ENCODE measurements at regions not wholly inside any gene's neighbourhood (a gene's known extent, or its start where the extent isn't known, plus 50 kb on each side); places are given as distances from the start of the nearest gene placed in this dataset.

DNA sequence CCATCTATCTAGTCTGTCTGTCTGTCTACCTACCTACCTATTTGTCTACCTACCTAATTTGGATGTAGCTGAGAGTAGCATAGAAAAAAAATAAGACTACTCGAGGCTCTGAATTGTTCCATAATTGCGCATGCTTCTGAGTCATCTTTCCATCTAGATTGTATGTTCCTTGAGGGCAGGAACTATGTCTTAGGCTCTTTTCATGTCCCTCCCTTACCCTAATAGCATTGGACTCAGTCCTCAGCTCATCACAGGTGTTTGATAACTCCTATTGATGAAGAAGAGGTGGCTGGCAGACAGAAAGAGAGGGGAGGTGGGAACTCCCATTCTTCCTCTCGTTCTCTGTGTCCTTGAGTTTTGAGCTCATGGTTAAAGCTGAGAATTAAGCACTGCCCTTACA lies 263.7 kb downstream of the TTC6 start:
- TF ChIP-seq, protein P1, sequence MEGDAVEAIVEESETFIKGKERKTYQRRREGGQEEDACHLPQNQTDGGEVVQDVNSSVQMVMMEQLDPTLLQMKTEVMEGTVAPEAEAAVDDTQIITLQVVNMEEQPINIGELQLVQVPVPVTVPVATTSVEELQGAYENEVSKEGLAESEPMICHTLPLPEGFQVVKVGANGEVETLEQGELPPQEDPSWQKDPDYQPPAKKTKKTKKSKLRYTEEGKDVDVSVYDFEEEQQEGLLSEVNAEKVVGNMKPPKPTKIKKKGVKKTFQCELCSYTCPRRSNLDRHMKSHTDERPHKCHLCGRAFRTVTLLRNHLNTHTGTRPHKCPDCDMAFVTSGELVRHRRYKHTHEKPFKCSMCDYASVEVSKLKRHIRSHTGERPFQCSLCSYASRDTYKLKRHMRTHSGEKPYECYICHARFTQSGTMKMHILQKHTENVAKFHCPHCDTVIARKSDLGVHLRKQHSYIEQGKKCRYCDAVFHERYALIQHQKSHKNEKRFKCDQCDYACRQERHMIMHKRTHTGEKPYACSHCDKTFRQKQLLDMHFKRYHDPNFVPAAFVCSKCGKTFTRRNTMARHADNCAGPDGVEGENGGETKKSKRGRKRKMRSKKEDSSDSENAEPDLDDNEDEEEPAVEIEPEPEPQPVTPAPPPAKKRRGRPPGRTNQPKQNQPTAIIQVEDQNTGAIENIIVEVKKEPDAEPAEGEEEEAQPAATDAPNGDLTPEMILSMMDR (conservative IDR thresholded peaks at IDR 0.05; ENCODE audit: low read length) = no peak
- no peak for TF ChIP-seq EZH2phosphoT487 (IDR thresholded peaks at IDR 0.05; ENCODE audit: borderline replicate concordance)

Data from Loucy (cell line).